ENCODE measurements at regions not wholly inside any gene's neighbourhood (a gene's known extent, or its start where the extent isn't known, plus 50 kb on each side); places are given as distances from the start of the nearest gene placed in this dataset.

DNA sequence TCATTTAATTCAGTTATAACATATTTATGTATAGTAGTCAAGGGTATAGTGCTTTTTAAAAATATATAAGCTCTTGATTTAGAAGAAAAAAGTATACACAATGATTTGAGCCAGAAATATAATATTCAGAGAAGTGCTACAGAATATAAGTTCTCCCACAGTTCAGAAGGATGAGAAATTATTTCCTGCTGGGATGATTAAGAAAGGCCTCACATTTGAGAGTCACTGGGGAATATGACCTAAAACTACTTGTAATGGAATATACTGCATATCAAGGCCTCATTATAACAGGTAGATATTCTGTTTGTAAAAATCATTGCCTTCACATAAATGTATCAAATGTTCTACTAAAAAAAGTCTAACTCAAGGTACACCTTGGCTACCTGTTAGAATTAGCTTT, 203.5 kb downstream of the MBD2 start:
- no peak overlapping the region for H3K4me3 ChIP-seq (ENCODE audit: low read depth in 1 of 2, low read length in 1 of 2)
- no peak overlapping the region for H3K27ac ChIP-seq

GRCh38 chr18:54020156-54020745, 204.2 kb downstream of the MBD2 start:
- TF ChIP-seq, protein P1, sequence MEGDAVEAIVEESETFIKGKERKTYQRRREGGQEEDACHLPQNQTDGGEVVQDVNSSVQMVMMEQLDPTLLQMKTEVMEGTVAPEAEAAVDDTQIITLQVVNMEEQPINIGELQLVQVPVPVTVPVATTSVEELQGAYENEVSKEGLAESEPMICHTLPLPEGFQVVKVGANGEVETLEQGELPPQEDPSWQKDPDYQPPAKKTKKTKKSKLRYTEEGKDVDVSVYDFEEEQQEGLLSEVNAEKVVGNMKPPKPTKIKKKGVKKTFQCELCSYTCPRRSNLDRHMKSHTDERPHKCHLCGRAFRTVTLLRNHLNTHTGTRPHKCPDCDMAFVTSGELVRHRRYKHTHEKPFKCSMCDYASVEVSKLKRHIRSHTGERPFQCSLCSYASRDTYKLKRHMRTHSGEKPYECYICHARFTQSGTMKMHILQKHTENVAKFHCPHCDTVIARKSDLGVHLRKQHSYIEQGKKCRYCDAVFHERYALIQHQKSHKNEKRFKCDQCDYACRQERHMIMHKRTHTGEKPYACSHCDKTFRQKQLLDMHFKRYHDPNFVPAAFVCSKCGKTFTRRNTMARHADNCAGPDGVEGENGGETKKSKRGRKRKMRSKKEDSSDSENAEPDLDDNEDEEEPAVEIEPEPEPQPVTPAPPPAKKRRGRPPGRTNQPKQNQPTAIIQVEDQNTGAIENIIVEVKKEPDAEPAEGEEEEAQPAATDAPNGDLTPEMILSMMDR (IDR thresholded peaks at IDR 0.05), result no peak
- Histone ChIP-seq H3K4me3 (ENCODE audit: low read depth in 1 of 2, low read length in 1 of 2) (no peak overlapping the region), H3K4me1 (ENCODE audit: control insufficient read depth in 1 of 2, insufficient read depth in 1 of 2, low read depth in 1 of 2, low read length in 1 of 2) (no peaks in the 10 kb centered on the region), H3K9me3 (no peaks in the 10 kb centered on the region), H3K36me3 (no peaks in the 10 kb centered on the region), H3K27ac (no peak overlapping the region), H3K27me3 (no peaks in the 10 kb centered on the region)

More for the DNA sequence above, 203.5 kb downstream of the MBD2 start:
- Histone ChIP-seq H3K4me1 (ENCODE audit: control insufficient read depth in 1 of 2, insufficient read depth in 1 of 2, low read depth in 1 of 2, low read length in 1 of 2) (no peaks in the 10 kb centered on the region), H3K27me3 (no peaks in the 10 kb centered on the region), H3K9me3 (no peaks in the 10 kb centered on the region), H3K36me3 (no peaks in the 10 kb centered on the region)
- TF ChIP-seq, protein P1 (IDR thresholded peaks at IDR 0.05), result no peak

DNA sequence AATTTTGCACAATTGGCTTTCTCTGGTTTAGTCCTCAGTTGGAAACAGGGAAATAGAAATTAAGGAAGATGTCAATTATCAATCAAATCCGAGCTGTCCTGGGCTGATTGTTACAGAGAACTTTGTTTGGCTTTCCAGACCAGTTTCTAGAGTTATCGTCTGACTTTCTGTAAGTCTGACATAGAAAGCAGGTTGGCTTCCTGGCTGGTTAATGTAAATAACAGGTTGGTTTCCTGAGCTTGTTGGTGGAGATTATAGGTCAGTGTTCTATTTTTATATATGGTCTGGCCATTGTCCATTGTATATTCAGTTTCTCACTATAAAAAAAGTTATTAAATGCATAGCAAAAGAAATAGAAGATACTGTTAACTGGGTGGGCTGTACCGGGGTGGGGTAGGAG, 204.8 kb downstream of the MBD2 start:
- H3K9me3 ChIP-seq, result no peaks in the 10 kb centered on the region
- no peak overlapping the region for H3K4me3 ChIP-seq (ENCODE audit: low read depth in 1 of 2, low read length in 1 of 2)
- H3K36me3 ChIP-seq, result no peaks in the 10 kb centered on the region
- H3K4me1 ChIP-seq (ENCODE audit: control insufficient read depth in 1 of 2, insufficient read depth in 1 of 2, low read depth in 1 of 2, low read length in 1 of 2), result no peaks in the 10 kb centered on the region
- TF ChIP-seq, protein P1 (IDR thresholded peaks at IDR 0.05), result no peak
- no peak overlapping the region for H3K27ac ChIP-seq
- no peaks in the 10 kb centered on the region for H3K27me3 ChIP-seq

- Histone ChIP-seq H3K36me3 (no peaks in the 10 kb centered on the region), H3K4me3 (ENCODE audit: low read depth in 1 of 2, low read length in 1 of 2) (no peak overlapping the region), H3K9me3 (no peaks in the 10 kb centered on the region), H3K27me3 (no peaks in the 10 kb centered on the region), H3K27ac (no peak overlapping the region), H3K4me1 (ENCODE audit: control insufficient read depth in 1 of 2, insufficient read depth in 1 of 2, low read depth in 1 of 2, low read length in 1 of 2) (no peaks in the 10 kb centered on the region)
- TF ChIP-seq, protein P1 (IDR thresholded peaks at IDR 0.05), result no peak
Measured at GRCh38 chr18:54013452-54013851, 211.0 kb downstream of the MBD2 start.

- Histone ChIP-seq H3K27me3 (no peaks in the 10 kb centered on the region), H3K27ac (no peak overlapping the region), H3K36me3 (no peaks in the 10 kb centered on the region), H3K9me3 (no peaks in the 10 kb centered on the region), H3K4me3 (ENCODE audit: low read depth in 1 of 2, low read length in 1 of 2) (no peak overlapping the region), H3K4me1 (ENCODE audit: control insufficient read depth in 1 of 2, insufficient read depth in 1 of 2, low read depth in 1 of 2, low read length in 1 of 2) (no peaks in the 10 kb centered on the region)
- TF ChIP-seq, protein P1 (IDR thresholded peaks at IDR 0.05), result no peak
Measured at GRCh38 chr18:54004828-54005227, 219.6 kb downstream of the MBD2 start.
